NCI-H82 treated with DMSO at 0.1 percent for 48 hours (cell line): ENCODE measurements at regions not wholly inside any gene's neighbourhood (a gene's known extent, or its start where the extent isn't known, plus 50 kb on each side); places are given as distances from the start of the nearest gene placed in this dataset.
A peak's percentile ranks its signal among the peaks of the same experiment; 100 is the strongest.
"Not testable (repeated sequence)": the region's sequence is repeated elsewhere in the genome, so short reads cannot be mapped to it uniquely, and the experiment has no call there.

Experiments
- DNase-seq: peaks from one replicate; lab custom pipeline; 2025; ENCODE audit not compliant: unreplicated experiment; lab: John Stamatoyannopoulos, UW

DNA sequence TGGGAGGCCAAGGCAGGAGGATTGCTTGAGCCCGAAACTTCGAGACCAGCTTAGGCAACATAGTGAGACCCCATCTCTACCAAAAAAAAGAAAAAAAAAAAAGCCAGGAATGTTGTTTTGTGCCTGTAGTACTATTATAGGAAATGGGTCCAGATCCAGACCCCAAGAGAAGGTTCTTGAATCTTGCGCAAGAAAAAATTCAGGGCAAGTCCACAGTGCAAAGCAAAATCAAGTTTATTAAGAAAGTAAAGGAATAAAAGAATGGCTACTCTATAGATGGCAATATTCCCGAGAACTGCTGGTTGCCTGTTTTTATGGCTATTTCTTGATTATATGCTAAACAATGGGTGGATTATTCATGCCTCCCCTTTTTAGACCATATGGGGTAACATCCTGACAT is 51.2 kb upstream of the RDX start:
- no peak for DNase-seq

DNA sequence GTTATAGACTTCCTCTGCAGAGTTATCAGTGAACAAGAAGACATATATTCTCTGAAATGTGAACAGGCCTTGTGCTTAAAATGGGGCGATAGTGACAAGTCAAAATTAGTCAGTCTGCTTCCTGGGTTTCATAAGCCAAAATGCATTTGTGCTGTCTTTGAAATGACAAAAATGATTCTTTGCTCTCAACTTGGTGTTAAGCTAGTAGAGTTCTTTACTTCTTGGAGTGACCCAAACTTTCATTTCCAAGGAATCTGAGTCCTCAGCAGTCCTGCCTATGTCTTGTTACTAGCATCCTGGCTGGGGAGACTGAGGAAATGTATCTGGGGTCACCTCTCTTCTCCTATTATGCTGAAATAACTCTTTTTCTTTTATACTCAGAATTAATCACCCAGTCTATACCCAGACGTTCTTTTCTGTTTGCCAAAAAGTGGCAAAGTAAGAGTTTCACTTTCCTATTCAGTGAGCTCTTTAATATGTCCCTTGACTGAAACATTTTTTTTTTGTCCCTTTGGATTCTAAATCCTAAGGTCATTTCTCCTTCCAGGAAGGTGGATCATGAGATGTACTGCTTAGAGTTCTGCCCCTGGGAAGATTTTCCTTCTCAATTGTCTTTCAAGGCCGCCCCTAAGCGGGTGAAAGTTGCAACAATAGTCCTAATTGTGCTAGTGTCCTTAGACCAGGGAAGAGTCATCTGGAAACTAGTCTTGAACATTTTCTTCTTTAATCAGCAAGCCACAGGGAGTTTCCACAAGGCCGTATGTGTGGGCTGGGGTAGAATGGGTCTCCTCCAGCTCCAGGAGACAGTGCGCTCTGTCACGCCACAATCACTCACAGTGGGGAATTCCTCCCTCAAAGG is 53.0 kb upstream of the RDX start:
- no peak for DNase-seq

DNA sequence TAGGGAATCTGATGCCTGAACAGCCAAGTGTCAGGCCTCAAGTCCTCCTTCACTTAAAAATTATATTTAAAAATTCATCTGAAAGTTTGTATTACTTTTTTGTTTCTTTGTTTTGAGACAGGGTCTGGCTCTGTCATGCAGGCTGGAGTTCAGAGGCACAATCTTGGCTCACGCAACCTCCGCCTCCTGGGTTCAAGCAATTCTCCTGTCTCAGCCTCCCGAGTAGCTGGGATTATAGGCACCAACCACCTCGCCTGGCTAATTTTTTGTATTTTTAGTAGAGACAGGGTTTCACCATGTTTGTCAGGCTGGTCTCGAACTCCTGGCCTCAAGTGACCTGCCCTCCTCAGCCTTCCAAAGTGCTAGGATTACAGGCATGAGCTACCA is 53.6 kb upstream of the RDX start:
- not testable (repeated sequence) for DNase-seq

DNA sequence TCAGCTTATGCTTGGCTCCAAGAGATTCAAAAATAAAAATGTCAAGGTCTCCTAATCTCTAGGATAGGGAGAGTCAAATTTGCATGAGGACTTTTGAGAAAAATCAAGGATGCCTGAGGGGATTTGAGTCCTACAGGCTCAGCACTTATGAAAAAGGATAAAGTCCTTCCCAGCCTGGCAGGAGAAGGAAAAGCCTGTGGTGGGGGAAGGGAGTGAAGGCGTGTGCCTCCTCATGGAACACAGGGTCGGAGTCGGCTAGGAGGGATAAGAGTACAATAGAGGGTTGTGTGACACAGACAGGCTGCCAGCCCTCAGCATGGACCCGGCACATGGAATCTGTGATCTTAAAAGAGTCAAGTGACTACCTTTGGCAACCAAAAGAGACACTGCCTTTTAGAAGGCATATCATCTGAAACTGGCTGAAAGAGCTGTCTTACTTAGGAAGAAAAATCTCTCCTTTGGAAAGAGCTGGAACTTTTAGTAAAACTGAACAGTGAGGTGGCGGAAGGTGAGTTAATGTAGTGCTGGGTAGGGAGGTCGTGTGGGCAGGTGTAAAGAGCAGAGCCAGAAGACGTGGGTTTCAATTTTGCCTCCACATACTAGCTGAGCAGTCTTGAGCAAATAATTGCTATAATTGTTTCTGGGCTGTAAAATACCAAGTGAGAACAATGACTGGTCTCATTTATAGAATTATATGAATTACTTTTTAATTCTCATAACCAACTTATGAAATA is 58.8 kb upstream of the RDX start:
- no peak for DNase-seq

DNA sequence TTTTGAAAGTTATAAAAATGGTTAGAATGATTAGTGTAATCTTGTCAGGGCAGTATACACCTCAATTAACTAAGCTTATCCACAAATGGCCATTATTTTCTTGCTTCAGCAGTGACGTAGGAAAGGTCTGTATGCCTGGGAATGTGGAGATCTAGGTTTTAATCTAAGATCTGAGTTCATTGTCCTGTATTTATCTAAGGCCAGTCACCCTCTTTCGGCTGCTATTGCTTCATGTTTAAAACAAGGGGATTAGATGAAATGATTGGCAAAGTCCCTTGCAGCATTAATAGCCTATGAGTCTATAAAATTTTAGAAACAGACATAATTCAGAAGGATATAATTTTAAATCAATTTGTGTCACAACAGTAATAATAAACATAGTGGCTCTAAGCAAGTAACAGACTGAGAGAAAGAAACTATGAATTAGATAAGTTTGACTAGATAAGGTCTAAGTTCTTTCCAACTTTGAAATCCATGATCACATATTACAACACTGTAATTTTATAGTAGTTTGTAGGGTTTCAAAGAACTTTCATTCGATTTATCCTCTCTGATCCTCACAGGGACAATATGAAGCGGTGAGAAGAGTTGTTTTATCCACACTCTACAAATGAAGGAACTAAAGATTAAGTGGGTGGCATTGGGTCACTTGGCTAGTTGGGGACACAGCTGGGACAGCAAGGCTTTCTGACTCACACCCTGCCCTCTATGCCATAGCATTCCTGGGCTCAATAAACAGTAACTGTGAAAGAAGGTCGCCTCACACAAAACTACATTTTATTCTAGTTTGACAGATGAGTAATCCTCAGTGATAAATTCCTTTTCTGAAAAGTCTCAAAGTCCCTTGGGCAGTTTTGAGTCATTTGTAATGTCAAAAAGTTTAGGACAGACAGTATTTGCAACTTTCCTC is 60.6 kb upstream of the RDX start:
- no peak for DNase-seq

DNA sequence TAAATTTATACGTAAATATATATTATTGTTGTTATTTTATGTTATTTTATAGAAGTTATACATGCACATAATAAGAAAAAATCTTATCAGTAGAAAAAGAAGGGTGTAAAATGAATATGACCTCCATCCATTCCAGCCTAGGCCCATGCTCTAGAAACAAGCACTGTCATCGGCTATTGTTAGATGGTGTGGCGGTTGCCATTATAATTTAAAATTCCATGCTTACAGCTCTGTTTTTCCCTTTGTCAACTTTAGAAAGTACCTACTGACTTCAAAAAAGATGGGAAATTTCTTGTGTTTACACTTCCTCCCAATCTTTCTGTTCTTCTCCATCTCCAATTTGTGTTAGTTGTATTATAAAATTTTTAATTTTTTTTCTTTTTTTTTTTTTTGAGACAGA is 61.9 kb upstream of the RDX start:
- DNase-seq, result no peak

DNA sequence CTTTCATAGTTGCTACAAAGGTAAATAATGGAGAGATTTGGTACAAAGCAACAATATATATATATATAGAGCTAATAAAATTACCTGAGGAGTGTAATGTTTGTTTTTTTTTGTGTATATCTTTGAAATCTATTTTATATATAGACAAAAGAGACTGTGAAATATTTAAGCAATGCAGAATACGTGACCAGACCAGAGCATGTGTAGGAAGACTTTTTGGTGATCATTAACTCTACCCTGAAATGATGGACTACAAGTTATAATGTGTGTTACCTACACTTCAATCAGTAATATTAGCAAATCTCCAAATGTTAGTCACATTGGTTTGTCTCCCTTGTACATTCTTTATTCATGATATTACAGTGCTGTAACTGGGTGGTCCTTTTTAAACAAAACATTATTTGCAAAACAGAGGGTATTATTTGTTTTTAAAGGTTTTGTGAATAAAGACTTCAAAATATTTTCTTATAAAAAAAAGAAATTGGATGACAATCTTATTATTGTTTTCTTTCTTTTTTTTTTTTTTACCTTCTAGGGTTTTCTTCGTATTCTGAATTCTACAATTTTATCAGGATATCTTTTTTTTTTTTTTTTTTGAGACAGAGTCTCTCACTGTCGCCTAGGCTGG is 64.5 kb upstream of the RDX start:
- DNase-seq, result not testable (repeated sequence)

DNA sequence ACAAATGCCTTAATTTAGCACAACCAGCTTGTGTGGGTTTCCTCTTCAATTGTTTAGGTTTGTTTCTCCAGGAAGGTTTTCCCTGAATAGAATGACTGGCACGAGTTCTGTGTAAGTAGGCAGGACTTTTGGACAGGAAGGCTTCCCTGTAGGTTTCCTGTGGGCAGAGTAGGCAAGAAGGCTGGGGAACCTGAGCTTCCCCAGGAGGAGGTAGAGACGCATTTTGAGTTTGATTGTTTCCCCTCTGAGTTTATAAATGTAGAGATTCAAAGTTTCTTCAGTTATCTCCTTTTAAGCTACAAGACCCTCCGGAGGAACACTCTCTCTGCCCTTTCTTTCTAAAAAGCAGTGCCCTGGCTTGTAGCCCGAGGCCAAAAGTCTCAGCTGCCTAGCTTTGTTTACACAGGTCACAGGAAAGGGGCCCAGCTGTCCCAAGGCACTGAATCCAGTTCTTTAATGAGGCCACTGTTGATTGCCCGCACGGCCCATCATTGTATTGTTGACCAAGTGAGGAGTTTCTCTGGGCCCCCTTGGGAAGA is 66.6 kb upstream of the RDX start:
- no peak for DNase-seq

DNA sequence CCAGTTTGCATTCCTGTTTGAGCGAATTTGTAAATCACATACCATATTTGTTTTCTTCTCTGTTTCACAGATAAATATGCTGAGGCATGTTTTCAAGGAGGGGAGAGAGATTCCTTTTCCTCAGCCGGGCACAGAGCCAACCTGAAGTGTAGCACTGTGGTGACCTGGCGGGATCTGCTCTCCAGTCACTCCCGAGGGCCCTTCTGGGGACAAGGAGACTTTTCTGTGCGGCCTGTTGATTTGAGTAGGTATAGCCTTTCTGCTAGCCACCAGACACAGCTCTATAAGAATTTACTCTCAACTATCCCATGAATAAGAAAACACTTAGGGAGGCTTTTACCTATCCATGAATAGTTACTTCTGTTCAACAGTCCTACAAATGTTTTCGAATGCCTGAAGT is 63.5 kb upstream of the FDX1 start:
- DNase-seq, result no peak

DNA sequence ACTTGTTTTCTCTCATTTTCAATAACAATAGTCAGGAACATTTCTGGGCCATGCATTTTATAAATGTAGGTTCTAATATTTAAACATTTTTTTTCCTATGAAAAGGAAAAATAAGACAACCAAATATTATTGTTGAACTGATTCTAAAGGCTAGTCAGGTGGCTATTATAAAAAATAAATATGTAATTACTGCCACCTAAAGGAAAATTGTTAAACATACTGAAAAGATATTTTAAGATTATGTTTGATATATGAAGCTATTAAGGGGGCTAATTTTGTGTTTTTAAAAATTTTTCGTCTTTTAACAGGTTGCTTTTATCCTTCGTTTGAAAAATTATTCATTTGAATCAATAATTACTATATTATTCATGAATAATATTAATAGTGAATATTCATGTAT is 62.2 kb upstream of the FDX1 start:
- DNase-seq, result no peak

DNA sequence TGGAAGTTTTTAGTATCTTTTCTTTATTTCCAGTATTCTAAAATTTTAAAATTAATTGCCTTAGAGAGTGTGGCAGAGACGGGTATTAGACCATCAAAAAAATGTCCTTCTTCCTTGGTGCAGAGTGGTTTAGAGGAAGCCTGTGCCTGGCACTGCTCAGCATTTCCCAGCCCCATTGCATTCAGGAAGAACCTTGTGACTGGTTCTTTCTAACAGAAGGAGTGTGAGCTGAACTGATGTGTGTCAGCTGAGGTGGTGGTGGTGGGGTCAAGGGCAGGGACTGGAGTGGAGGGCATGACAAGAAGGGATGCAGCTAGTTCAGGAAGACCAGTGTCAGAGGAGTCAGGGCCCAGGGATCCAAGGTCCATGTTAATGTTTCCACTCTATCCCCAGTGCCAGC is 58.7 kb upstream of the FDX1 start:
- DNase-seq, result no peak

DNA sequence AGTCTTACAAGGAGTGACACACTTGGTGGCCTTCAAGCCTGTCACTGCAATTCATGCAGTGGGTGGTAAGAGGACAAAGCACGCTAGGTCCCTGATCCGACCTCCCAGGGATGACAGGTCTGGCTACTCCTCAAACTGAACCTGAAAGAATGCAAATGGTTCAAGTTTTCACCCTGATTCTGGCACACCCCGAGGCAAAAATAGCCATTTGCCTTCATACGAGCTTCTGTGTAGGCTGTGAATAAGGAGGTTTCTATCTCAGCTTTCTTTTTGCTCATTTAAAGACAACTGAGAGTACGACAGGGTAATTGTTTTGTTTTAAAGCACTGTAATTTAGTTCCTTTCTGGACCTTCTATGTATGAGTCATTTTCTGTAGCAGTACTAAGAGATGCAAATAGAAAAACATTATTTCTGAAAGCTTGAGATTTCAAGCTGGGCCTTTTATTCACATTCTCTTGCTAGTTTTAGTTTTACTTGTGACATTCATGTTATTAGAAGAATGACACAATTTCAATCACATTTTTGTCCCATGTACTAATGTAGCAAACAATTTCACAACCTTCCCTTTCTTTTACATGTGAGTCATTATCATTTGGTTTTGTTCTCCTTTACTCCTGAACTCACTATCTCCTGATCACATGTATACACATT is 56.6 kb upstream of the FDX1 start:
- no peak for DNase-seq

DNA sequence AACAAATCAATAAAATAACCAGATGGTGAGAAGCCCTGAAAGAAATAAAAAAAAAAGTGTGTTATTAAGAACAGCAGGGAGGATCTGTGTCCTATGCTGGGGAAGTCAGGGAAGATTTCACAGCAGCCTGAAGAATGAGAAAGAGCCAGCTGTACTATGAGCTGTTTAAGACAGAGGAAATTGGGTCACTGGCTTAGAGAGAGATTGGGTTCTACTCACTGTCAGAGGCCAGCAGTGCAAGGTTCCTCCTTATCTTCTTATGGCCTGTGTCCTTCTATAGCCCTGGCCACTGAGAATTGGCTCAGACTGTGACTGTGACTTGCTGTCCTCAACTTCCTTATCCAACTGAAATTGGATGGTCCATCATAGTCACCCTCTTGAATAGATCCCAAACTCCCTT is 54.8 kb upstream of the FDX1 start:
- DNase-seq, result no peak

DNA sequence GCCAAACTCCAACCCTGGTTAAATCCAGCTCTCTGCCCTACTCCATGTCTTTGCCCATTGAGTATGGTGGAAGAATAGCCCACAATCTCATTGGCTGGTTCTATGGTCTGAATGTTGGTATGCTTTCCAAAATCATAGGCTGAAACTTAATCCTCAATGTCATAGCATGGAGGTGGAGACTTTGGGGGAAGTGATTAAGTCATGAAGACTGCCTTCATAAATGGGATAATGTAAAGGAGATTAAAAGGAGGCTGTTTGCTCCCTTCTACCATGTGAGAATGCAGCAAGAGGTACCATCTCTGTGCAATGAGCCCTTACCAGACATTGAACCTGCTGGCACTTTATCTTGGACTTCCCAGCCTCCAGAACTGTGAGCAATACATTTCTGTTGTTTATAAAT is 54.4 kb upstream of the FDX1 start:
- peak; percentile 23 for DNase-seq

DNA sequence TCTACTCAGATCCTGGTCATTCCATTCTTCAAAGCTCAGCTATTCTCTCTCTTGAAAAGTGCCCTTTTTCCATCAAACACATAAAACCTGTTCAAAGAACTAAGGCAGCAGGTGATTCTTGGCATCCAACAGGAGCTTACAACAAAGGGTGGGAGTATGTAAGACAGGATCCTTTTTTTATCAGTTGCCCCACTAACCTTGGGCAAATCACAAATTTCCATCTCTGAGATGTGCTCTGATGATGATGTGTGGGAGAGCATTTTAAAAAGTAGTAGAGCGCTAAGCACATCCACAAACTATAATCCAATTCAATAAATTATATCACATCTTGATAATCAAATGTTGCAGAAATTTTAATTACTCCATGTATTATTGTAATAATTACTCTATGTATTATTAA is 53.7 kb upstream of the FDX1 start:
- no peak for DNase-seq

DNA sequence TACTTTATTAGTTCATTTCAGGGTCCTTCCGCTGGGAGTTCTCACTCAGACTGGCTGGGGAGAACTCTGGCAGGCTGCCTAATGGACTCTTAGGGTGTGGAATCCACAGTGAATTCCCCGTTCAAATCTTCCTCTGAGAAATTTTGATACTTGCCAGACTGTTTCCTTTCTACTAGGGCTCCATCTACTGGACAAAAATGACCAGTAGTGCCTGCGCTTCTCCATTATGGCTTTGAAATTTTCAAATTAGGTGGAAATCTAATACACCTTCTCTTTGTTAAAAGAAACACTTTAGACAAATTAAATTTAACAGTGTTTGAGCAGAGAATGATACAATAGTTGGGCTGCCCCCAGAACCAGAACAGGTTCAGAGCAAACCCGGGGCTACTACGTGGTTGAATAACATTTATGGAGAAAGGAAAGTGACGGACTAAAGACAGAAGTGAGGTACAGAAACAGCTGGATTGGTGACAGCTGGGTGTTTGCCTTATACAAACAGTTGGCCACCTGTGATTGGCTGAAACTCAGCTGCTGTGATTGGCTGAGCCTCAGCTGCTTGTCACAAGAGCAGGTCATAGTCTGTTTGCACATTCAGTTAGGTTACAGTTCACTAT is 52.9 kb upstream of the FDX1 start:
- peak; percentile 58 for DNase-seq

DNA sequence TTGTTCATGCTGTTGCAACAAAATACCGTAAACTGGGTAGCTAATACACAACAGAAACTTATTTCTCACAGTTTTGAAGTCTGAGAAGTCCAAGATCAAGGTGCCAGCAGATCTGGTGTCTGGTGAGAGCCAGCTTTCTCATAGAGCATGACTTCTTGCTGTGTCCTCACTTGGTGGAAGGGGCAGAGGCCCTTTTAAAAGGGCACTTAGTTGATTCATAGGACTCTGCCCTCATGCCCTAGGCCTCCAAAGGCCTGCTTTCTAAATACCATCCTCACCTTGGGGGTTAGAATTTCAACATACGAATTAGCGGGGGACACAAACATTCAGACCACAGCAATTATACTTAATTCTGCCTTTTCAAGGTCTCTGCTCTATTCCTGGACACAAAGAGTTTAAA is 52.3 kb upstream of the FDX1 start:
- no peak for DNase-seq

DNA sequence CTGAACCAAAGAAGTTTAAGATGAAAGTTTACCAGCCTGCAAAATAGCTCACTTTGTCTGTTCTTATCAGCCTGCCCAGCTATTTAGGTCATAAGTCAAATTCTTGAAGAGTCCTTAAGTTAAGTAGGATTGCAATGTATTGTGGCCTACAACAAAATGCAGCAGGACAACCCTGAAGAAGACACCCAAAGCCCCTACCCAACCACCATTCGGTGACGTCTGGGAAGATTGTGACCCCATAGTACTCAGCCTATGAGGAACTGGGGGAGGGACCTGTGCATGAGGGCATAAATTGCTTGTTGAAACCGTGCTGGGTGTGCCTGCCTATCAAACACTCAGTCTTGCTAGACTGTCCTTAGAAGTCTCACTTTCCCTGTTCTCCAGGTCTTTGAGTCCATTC is 50.5 kb upstream of the FDX1 start:
- no peak for DNase-seq

DNA sequence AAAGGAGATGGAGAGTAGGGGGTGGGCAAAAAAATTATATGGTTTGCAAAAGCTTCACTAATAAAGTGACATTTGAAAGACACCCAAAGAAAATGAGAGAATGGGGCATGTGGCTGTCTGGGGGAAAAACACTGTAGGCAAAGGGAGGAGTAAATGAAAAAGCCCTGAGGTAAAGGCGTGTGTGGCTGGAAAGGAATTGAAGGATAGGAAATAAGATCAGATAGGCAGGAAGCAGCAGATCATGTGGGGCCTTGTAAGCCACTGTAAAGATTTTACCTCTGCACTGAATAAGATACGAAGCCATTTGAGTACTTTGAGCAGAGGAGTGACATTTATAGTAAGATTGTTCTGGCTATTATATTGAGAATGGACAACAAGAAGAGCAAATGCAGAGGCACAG is 49.8 kb upstream of the FDX1 start:
- no peak for DNase-seq
